Epithelial cell of esophagus (primary cell): ENCODE measurements at regions not wholly inside any gene's neighbourhood (a gene's known extent, or its start where the extent isn't known, plus 50 kb on each side); places are given as distances from the start of the nearest gene placed in this dataset.
"Not testable (repeated sequence)": the region's sequence is repeated elsewhere in the genome, so short reads cannot be mapped to it uniquely, and the experiment has no call there.

ENCODE experiments used
- DNase-seq: peaks from one replicate; pipeline ENCODE4 v3.0.0; 2010; ENCODE audit warnings: low read depth
- H3K4me3 ChIP-seq: 2 replicates; pipeline ENCODE4 v1.5.1; 2011; ENCODE audit warnings: mild to moderate bottlenecking, low read length, control low read depth
- TF ChIP-seq, protein P1 (sequence below): IDR thresholded peaks from 2 replicates; pipeline ENCODE4 v1.5.1; 2011; ENCODE audit warnings: low read depth, mild to moderate bottlenecking, low read length, control low read depth, inconsistent platforms; ENCODE audit not compliant: insufficient read depth; ENCODE audit errors: missing control alignments

- TF ChIP-seq, protein P1, sequence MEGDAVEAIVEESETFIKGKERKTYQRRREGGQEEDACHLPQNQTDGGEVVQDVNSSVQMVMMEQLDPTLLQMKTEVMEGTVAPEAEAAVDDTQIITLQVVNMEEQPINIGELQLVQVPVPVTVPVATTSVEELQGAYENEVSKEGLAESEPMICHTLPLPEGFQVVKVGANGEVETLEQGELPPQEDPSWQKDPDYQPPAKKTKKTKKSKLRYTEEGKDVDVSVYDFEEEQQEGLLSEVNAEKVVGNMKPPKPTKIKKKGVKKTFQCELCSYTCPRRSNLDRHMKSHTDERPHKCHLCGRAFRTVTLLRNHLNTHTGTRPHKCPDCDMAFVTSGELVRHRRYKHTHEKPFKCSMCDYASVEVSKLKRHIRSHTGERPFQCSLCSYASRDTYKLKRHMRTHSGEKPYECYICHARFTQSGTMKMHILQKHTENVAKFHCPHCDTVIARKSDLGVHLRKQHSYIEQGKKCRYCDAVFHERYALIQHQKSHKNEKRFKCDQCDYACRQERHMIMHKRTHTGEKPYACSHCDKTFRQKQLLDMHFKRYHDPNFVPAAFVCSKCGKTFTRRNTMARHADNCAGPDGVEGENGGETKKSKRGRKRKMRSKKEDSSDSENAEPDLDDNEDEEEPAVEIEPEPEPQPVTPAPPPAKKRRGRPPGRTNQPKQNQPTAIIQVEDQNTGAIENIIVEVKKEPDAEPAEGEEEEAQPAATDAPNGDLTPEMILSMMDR: no peak
- no peak overlapping the region for H3K4me3 ChIP-seq
- no peak for DNase-seq
Observed at GRCh38 chr3:75320369-75320768, 343.8 kb upstream of the FRG2C start.

DNA sequence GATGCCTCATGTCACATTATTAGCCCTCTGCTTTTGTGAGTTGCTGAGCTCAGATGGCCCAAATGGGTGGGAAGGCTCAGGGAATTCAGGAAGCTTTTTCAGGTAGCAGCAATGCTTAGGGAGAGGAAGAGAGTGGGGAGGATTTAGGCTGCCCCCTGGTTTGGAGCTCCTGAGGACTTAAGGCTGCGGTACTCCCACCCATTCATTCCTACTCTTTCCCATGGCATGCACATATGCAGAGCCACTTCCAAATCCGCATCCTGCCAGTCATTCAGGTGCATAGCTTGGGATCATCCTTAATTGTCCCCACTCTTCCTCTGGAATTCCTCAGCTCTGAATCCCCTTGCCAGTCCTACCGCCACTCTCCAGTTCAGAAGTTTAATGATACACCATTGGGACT is 343.1 kb upstream of the FRG2C start:
- TF ChIP-seq, protein P1: no peak
- H3K4me3 ChIP-seq: no peak overlapping the region
- no peak for DNase-seq

DNA sequence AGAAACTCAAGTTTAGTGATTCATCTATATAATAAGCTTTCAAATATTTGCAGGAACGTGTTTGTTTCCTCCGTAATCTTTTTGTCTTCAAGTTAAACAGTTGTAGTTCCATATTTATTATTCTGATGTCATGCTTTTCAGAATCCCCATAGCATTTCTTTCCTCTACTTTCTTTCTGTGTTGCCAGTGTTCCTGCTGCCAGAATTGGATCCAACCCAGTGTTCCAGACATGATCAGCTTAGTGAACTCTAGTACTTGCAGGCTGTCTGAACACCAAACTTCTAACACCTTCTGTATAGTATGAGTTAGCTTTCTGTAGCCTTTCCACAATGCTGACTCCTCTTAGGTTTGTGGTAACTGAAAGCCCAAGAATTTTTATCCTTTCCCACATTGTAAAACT is 340.2 kb upstream of the FRG2C start:
- not testable (repeated sequence) for H3K4me3 ChIP-seq, DNase-seq

GRCh38 chr3:75325716-75326115 is 338.4 kb upstream of the FRG2C start:
- no peak for DNase-seq
- TF ChIP-seq, protein P1: no peak
- no peak overlapping the region for H3K4me3 ChIP-seq

DNA sequence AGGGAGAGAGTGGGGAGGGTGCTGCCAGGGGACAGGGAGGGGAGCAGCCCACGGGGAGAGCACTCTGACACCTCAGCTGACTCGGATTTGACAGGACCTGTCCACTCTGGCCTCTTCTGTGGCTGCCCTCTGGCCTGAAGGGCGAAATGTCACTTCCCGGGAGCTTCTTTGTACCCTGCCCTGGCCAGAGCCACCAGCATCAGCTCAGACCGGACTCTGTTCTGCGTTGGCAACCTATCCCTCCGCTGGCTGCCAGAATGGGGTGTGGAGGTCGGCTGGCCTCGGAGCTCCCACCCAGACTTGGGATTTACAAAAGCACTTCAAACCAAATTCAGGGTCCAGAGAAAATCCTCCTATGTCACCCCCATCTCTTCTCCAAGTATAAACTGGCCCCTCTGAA is 336.7 kb upstream of the FRG2C start:
- TF ChIP-seq, protein P1: no peak
- H3K4me3 ChIP-seq: no peak overlapping the region
- no peak for DNase-seq

GRCh38 chr3:75329476-75330097 is 334.5 kb upstream of the FRG2C start:
- TF ChIP-seq, protein P1: no peak
- DNase-seq: no peak
- H3K4me3 ChIP-seq: no peak overlapping the region

DNA sequence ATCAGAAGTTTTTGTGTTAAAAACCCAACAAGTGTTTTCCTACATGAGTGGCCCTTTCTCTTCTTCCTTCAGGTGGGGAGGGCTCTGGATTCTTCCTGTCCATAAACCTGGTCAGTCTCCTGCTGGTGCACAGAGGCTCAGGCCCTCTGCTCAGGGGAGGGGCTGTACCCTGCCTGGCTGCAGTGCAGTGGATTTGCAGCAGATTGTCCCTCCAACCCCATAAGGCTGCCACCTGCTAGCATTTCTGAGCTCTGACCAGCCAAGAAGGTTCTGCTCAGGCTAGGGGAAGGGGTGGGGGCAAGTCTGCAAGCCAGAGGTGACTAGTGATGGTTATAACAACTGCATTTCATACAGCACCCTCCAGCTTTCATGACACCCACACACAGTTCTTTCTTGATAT is 333.7 kb upstream of the FRG2C start:
- not testable (repeated sequence) for DNase-seq, H3K4me3 ChIP-seq

DNA sequence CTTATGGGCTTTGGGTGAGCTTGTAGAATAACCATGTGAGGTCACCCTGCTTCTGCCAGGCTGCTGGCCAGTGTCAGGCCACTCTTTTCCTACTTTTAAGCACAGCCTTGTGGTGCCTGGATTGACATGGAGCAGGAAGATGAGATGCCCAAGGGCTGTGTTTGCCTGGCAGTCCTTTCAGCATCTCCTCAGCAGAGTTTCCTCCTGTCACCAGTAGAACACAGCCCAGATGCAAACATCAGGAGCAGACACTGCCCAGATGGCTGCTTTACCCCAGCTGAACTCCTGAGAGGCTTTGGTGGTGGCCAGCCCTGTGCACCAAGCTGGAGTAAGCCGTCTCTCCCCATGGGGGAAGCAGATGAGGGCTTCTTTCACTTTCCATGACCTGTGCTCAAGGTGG is 332.0 kb upstream of the FRG2C start:
- not testable (repeated sequence) for DNase-seq, H3K4me3 ChIP-seq

DNA sequence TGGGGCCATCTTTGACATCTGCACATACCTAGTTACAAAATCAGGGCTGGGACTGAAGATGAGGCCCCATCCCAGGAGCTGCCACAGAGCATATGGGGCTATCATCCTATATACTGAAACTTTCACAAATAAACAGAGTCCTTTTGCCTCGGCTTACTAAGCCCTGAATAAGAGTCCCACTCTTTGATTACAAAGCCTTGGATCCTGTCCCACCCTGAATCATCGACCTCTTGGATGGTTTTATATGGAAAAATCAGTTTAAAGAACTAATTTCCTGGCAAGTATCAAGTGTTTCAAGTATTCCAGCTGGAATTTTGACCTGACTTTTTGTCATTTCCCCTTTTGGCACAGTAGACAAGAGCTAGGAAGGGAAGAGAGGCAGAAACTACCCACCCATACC is 331.3 kb upstream of the FRG2C start:
- TF ChIP-seq, protein P1: no peak
- no peak overlapping the region for H3K4me3 ChIP-seq
- no peak for DNase-seq
